ENCODE measurements at regions not wholly inside any gene's neighbourhood (a gene's known extent, or its start where the extent isn't known, plus 50 kb on each side); places are given as distances from the start of the nearest gene placed in this dataset.

DNA sequence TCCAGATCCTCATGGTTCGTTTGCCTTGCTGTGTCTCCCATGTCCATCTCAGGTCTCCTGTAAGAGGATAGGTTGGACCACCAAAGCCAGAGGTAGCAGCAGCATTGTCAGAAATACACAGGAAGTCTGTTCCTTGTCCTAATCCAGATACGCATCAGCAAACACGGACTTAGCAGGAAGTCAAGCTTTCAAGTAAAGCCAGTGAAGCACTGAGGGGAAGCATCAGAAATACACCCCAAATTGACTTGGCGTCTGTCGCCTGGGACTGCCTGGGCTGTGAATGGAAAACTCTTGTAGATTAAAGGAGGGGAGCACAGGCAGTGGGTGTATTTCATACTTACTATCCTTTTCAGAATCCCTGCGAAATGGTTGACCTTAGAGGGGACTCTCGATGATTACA lies 171.3 kb downstream of the PSAT1 start:
- Histone ChIP-seq H3K27ac (no peak overlapping the region), H3K9me3 (ENCODE audit: control insufficient read depth, low read length) (no peaks in the 10 kb centered on the region), H3K4me3 (ENCODE audit: low read depth, low read length) (no peak overlapping the region), H3K4me1 (no peaks in the 10 kb centered on the region), H3K79me2 (no peaks in the 10 kb centered on the region), H3K4me2 (ENCODE audit: low read length) (no peak overlapping the region), H3K36me3 (ENCODE audit: control insufficient read depth, insufficient read depth, low read length) (no peaks in the 10 kb centered on the region), H3K27me3 (ENCODE audit: control insufficient read depth, insufficient read depth, low read length) (no peaks in the 10 kb centered on the region), H3K9ac (no peak overlapping the region), H2AFZ (no peak overlapping the region)
- TF ChIP-seq, protein P1, sequence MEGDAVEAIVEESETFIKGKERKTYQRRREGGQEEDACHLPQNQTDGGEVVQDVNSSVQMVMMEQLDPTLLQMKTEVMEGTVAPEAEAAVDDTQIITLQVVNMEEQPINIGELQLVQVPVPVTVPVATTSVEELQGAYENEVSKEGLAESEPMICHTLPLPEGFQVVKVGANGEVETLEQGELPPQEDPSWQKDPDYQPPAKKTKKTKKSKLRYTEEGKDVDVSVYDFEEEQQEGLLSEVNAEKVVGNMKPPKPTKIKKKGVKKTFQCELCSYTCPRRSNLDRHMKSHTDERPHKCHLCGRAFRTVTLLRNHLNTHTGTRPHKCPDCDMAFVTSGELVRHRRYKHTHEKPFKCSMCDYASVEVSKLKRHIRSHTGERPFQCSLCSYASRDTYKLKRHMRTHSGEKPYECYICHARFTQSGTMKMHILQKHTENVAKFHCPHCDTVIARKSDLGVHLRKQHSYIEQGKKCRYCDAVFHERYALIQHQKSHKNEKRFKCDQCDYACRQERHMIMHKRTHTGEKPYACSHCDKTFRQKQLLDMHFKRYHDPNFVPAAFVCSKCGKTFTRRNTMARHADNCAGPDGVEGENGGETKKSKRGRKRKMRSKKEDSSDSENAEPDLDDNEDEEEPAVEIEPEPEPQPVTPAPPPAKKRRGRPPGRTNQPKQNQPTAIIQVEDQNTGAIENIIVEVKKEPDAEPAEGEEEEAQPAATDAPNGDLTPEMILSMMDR (IDR thresholded peaks at IDR 0.05): no peak

DNA sequence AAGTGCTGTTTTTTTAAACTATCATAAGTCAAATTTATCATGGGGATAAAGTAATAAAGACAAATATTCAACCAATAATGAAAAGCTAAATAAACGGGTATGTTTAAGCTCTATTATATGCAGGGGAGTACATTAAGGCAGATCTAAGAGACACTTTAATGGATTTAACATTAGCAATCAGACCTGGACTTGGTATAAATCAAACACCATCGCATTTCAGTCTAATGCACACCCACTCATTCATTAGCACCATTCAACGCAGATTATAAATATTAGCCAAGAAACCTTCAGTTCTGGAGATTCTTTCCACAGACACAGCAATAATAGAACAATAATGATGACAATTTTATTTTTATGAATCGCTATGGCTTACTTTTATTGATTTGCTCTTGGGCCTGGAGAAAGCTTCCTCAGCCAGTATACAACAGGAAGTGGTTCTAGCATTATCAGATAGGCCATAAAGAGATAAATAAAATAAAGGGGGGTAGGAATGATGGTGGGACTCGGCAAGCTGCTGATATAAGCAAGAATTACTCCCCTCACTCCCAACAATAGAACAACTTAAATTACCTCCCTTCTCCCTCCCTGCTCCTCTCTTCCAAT lies 172.2 kb downstream of the PSAT1 start:
- Histone ChIP-seq H3K4me3 (ENCODE audit: low read depth, low read length) (no peak overlapping the region), H3K4me1 (no peaks in the 10 kb centered on the region), H3K9me3 (ENCODE audit: control insufficient read depth, low read length) (no peaks in the 10 kb centered on the region), H3K36me3 (ENCODE audit: control insufficient read depth, insufficient read depth, low read length) (no peaks in the 10 kb centered on the region), H3K79me2 (no peaks in the 10 kb centered on the region), H2AFZ (no peak overlapping the region), H3K27ac (no peak overlapping the region), H3K9ac (no peak overlapping the region), H3K4me2 (ENCODE audit: low read length) (no peak overlapping the region), H3K27me3 (ENCODE audit: control insufficient read depth, insufficient read depth, low read length) (no peaks in the 10 kb centered on the region)
- TF ChIP-seq, protein P1 (IDR thresholded peaks at IDR 0.05): no peak

DNA sequence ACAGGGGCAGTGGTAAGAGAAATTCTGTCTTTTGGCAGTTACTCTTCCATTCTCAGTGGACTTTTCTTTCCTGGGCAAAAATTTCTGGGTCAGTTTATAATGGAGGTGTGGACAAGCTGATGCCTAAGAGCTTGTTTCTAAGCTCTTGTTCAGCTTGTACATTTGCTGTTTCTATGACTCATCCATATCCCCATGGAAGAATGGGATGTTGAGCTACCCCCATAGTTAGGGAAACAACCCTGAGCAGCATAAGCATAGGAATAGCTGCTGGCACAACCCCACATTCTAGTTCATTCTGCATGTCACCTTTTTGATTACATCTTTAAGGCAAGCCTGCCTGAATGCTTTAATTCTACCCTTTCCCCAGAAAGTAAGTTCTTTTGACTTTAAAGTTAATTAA lies 173.3 kb downstream of the PSAT1 start:
- no peaks in the 10 kb centered on the region for H3K36me3 ChIP-seq (ENCODE audit: control insufficient read depth, insufficient read depth, low read length)
- no peaks in the 10 kb centered on the region for H3K4me1 ChIP-seq
- no peak overlapping the region for H3K9ac ChIP-seq
- no peaks in the 10 kb centered on the region for H3K9me3 ChIP-seq (ENCODE audit: control insufficient read depth, low read length)
- no peak overlapping the region for H3K4me2 ChIP-seq (ENCODE audit: low read length)
- H2AFZ ChIP-seq: no peak overlapping the region
- H3K27me3 ChIP-seq (ENCODE audit: control insufficient read depth, insufficient read depth, low read length): no peaks in the 10 kb centered on the region
- TF ChIP-seq, protein P1 (IDR thresholded peaks at IDR 0.05): no peak
- H3K4me3 ChIP-seq (ENCODE audit: low read depth, low read length): no peak overlapping the region
- no peaks in the 10 kb centered on the region for H3K79me2 ChIP-seq
- H3K27ac ChIP-seq: no peak overlapping the region

DNA sequence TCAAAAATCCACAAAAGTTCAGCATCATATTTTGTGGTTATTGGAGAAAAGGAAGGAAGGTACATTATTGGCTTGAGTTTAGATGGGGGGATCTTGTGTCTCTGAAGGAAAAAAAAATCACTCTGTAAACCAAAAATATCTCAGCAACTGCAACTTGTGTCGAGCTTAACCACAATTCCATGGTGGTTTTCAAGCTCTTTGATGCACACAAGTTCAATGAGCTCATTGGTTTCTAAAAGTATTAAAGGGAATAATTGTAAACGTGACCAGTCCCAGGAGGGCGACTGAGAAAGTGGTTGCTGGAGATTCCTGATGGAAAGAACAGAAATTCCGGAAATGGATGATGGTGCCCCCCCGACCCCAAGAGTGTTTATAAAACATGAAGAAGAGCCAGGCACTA lies 173.8 kb downstream of the PSAT1 start:
- TF ChIP-seq, protein P1 (IDR thresholded peaks at IDR 0.05): no peak
- H3K79me2 ChIP-seq: no peaks in the 10 kb centered on the region
- H2AFZ ChIP-seq: no peak overlapping the region
- H3K4me1 ChIP-seq: no peaks in the 10 kb centered on the region
- no peak overlapping the region for H3K27ac ChIP-seq
- no peak overlapping the region for H3K9ac ChIP-seq
- H3K9me3 ChIP-seq (ENCODE audit: control insufficient read depth, low read length): no peaks in the 10 kb centered on the region
- no peaks in the 10 kb centered on the region for H3K36me3 ChIP-seq (ENCODE audit: control insufficient read depth, insufficient read depth, low read length)
- no peaks in the 10 kb centered on the region for H3K27me3 ChIP-seq (ENCODE audit: control insufficient read depth, insufficient read depth, low read length)
- H3K4me3 ChIP-seq (ENCODE audit: low read depth, low read length): no peak overlapping the region
- H3K4me2 ChIP-seq (ENCODE audit: low read length): no peak overlapping the region

DNA sequence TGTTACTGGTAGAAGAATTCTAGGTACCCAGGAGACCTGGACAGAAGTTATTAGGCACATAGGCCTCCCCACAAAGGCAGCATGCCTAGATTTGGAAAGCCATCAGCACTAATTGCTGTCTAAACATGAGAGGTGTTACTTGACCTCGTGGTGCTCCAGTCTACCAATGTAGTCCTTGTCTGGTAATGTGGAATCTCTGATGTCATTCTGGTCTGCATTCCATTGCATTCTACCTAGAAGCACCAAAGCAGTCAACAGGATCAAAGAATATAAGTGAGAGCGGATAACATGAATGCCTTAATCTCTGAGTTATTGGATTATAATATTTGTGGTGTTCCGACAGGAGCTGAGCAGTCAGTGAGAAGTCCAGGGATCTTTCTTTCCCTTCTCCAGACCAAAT lies 175.2 kb downstream of the PSAT1 start:
- Histone ChIP-seq H3K4me1 (no peaks in the 10 kb centered on the region), H3K9me3 (ENCODE audit: control insufficient read depth, low read length) (no peaks in the 10 kb centered on the region), H3K4me3 (ENCODE audit: low read depth, low read length) (no peak overlapping the region), H3K79me2 (no peaks in the 10 kb centered on the region), H3K27me3 (ENCODE audit: control insufficient read depth, insufficient read depth, low read length) (no peaks in the 10 kb centered on the region), H3K9ac (no peak overlapping the region), H3K36me3 (ENCODE audit: control insufficient read depth, insufficient read depth, low read length) (no peaks in the 10 kb centered on the region), H3K27ac (no peak overlapping the region), H2AFZ (no peak overlapping the region), H3K4me2 (ENCODE audit: low read length) (no peak overlapping the region)
- TF ChIP-seq, protein P1 (IDR thresholded peaks at IDR 0.05): no peak
